Ovary (tissue), 7 donors: ENCODE measurements at regions not wholly inside any gene's neighbourhood (a gene's known extent, or its start where the extent isn't known, plus 50 kb on each side); places are given as distances from the start of the nearest gene placed in this dataset.

Source experiments
- DNase-seq, 5 donors: peaks; one replicate each; pipeline ENCODE4 v3.0.0-alpha.2; 2019 to 2020
- H3K27ac ChIP-seq, 2 donors: fragments of 200-600 bp; one replicate each; pipeline versions ENCODE4 v1.5.1 to v1.8.0; 2019 to 2022
- H3K27me3 ChIP-seq: fragments of 200-600 bp; one replicate; pipeline ENCODE4 v1.8.0; 2022
- H3K36me3 ChIP-seq: fragments of 200-600 bp; sonication (generic); one replicate; pipeline ENCODE4 v1.5.1; 2019
- H3K4me1 ChIP-seq: one replicate; pipeline ENCODE4 v1.8.1; 2013; ENCODE audit warnings: mild to moderate bottlenecking, moderate library complexity; ENCODE audit not compliant: insufficient read depth
- H3K4me3 ChIP-seq: fragments of 200-600 bp; sonication (generic); one replicate; pipeline ENCODE4 v1.5.1; 2017
- H3K9me3 ChIP-seq, 2 donors: fragments of 200-600 bp in 1 of 2; sonication (generic) in 1 of 2; one replicate each; pipeline versions ENCODE4 v1.5.1 to v1.8.1; 2013 to 2019; ENCODE audit warnings: mild to moderate bottlenecking in 1 of 2, moderate library complexity in 1 of 2
- CTCF ChIP-seq, 3 donors: fragments of 450-650 bp in 2 of 3; fragments of 200-600 bp in 1 of 3; IDR thresholded peaks; one replicate each; pipeline versions ENCODE4 v1.5.1 to v1.8.0; 2016 to 2022; ENCODE audit warnings: antibody characterized with exemption in 3 of 3, mild to moderate bottlenecking in 1 of 3
- EP300 ChIP-seq: sonication (generic); formaldehyde crosslinking; IDR thresholded peaks from one replicate; pipeline ENCODE4 v1.6.1; 2017; ENCODE audit warnings: antibody characterized with exemption
- POLR2A ChIP-seq: fragments of 450-650 bp; IDR thresholded peaks from one replicate; pipeline ENCODE4 v1.6.1; 2017; ENCODE audit warnings: antibody characterized with exemption, mild to moderate bottlenecking, moderate library complexity
- WGBS, 3 donors: extraction: QIAGEN DNeasy Blood & Tissue Kit in 1 of 3; methylation state at CpG; one replicate each; pipeline versions ENCODE4 v1.1.5 to v1.1.7; 2013 to 2017; 5-methylcytosine and 5-hydroxymethylcytosine counted together
- intact Hi-C, 4 donors: fragments of 100-400 bp; cut with DNase I; formaldehyde crosslinking; loops; one replicate each; pipeline versions ENCODE4 v1.11.0 to v1.15.1; 2022 to 2023
- donor health status: DM: no; HTN: no; CAD: no; lungs with moderate emphysema.
- donor health status: DM: no; HTN: no; CAD: no.
- donor health status: Bipolar disorder and iron deficiency.
- donor health status: DM: no; HTN: no; CAD: no.
- donor health status: DM: yes; HTN: yes; CAD: no.

GRCh38 chr2:168338292-168338691, 90.9 kb upstream of the STK39 start:
- TF ChIP-seq POLR2A (no peak), CTCF (IDR thresholded peaks at IDR 0.05) (no peak), EP300 (no peak)
- Histone ChIP-seq H3K4me1 (no peaks in the 10 kb centered on the region), H3K27ac (no peak overlapping the region), H3K27me3 (no peaks in the 10 kb centered on the region), H3K4me3 (no peak overlapping the region), H3K9me3 (no peaks in the 10 kb centered on the region), H3K36me3 (no peaks in the 10 kb centered on the region)
- DNase-seq = no peak
- WGBS, 3 donors = 32 to 65% (median 61%) methylated on average over 3 of the region's 3 CpGs
- intact Hi-C loops = no loop called here

DNA sequence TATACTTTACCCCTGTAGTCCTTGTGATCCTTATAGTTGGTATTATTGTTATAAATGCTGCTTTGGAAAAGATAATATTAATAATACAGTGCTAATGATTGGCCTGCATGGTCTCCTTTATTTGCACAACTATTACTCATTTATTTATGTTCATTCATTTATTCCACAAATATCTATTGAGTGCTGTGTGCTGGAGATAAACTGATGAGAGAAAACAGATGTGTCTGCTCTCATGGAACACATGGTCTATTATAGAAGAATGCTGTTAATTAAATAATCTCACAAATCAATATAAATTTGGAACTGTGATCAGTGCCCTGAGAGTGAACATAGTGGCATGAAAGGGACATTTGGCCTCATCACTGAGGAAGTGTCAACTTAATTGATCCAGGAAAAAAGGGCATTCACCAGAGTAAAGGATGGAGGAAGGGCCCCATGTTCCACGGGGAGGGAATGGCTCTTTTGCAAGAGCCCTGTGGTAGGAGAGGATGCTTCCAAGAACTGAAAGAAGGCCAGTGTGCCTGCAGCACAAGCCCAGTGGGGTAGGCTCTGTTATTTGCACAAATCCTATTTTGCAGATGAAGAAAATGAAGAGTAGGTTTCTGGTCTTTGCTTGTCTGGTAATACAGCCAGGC, 91.5 kb upstream of the STK39 start:
- H3K9me3 ChIP-seq = no peaks in the 10 kb centered on the region
- no peak for TF ChIP-seq CTCF (IDR thresholded peaks at IDR 0.05)
- TF ChIP-seq POLR2A = no peak
- TF ChIP-seq EP300 = no peak
- no peaks in the 10 kb centered on the region for H3K36me3 ChIP-seq
- no peak for DNase-seq
- H3K27ac ChIP-seq = no peak overlapping the region
- no peak overlapping the region for H3K4me3 ChIP-seq
- H3K4me1 ChIP-seq = no peaks in the 10 kb centered on the region
- no peaks in the 10 kb centered on the region for H3K27me3 ChIP-seq
- WGBS, 3 donors = 43 to 77% (median 60%) methylated on average over 1 of the region's 1 CpG
- intact Hi-C loops = no loop called here

GRCh38 chr2:168340931-168341330, 93.5 kb upstream of the STK39 start:
- Histone ChIP-seq H3K27me3 (no peaks in the 10 kb centered on the region), H3K27ac (no peak overlapping the region), H3K4me3 (no peak overlapping the region), H3K9me3 (no peaks in the 10 kb centered on the region), H3K36me3 (no peaks in the 10 kb centered on the region), H3K4me1 (no peaks in the 10 kb centered on the region)
- no peak for DNase-seq
- whole genome bisulfite sequencing, 3 donors = 96 to 98% (median 98%) methylated on average over 5 of the region's 5 CpGs
- intact Hi-C loops = loop anchor here in 3 of 4 donors (5.0 to 10.0 kb wide), 2 partner anchors 416 to 574 kb away; no protein-coding TSS in a partner anchor
- TF ChIP-seq POLR2A = no peak
- no peak for TF ChIP-seq CTCF (IDR thresholded peaks at IDR 0.05)
- no peak for TF ChIP-seq EP300

DNA sequence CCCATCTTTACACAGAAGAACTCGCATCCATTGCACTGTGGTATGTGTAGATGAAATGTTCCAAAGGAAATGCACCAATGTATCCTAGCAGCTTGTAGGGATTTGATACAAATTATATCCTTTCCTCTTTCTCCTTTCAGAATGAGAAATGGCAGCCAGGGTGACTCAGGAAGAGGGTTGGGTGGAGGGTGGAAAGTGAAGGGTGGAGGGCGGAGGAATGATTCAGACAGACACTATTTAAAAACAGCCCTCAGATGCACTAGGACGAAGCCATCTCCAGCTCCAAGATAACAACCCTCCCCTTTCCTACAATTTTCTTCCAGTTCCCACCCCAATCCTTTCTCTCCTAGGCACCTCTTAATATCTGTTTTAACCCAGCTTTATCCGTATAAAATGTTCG, 96.2 kb upstream of the STK39 start:
- H3K27ac ChIP-seq = no peak overlapping the region
- intact Hi-C loops = loop anchor here in 3 of 4 donors (5.0 to 10.0 kb wide), 2 partner anchors 414 to 571 kb away; no protein-coding TSS in a partner anchor
- no peak overlapping the region for H3K4me3 ChIP-seq
- H3K4me1 ChIP-seq = no peaks in the 10 kb centered on the region
- no peak for DNase-seq
- TF ChIP-seq CTCF (IDR thresholded peaks at IDR 0.05) = no peak
- no peak for TF ChIP-seq EP300
- no peak for TF ChIP-seq POLR2A
- H3K27me3 ChIP-seq = no peaks in the 10 kb centered on the region
- WGBS, 3 donors = 59 to 64% (median 62%) methylated on average over 5 of the region's 5 CpGs
- H3K36me3 ChIP-seq = no peaks in the 10 kb centered on the region
- no peaks in the 10 kb centered on the region for H3K9me3 ChIP-seq
